HG03060 (cell line): ENCODE measurements at regions not wholly inside any gene's neighbourhood (a gene's known extent, or its start where the extent isn't known, plus 50 kb on each side); places are given as distances from the start of the nearest gene placed in this dataset.
"Not testable (repeated sequence)": the region's sequence is repeated elsewhere in the genome, so short reads cannot be mapped to it uniquely, and the experiment has no call there.

ENCODE experiments used
- ATAC-seq: cut with Tn5 transposase; IDR thresholded peaks from one replicate; pipeline ENCODE4 v1.9.1; 2021; ENCODE audit warnings: low read depth, moderate number of reproducible peaks; ENCODE audit not compliant: unreplicated experiment

DNA sequence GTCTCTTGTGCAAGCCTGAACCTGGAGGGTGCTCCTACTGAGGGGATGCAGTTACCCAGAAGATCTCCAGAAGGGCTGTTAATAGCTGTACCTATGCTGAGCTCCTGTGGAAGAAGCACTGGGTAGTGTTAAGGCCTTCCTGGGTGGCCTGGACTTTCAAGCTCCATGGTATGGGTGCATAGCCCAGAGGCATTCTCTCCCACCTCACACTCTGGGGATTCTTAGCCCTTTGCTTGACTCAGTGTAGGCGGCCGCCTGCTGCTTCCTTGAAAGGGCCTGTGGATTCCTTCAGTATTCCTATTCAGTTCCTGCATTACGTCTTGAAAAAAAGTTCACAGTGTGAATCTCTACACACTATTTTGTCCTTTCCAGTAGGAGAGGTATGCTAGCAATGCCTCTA is 235.7 kb upstream of the MAGEB16 start:
- no peak for ATAC-seq

GRCh38 chrX:35590210-35590609 is 207.9 kb upstream of the MAGEB16 start:
- no peak for ATAC-seq

GRCh38 chrX:35611562-35611961 is 186.6 kb upstream of the MAGEB16 start:
- not testable (repeated sequence) for ATAC-seq

DNA sequence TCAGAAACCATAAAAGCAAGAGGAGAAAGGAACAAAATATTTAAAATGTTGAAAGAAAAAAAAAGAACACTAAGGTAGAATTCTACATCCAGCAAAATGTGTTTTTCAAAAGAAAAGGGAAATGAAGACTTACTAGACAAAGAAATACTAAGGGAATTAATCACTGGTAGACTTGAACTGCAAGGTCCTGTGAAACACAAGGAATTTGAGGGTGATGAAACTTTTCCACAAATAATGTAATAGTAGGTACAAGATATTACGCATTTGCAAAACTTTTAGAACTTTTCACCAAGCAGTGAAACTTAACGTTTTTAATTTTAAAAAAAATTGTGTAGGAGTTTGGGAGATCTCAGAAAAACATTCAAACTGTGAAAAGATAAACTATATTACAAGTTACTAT is 180.3 kb upstream of the MAGEB16 start:
- ATAC-seq, result no peak

DNA sequence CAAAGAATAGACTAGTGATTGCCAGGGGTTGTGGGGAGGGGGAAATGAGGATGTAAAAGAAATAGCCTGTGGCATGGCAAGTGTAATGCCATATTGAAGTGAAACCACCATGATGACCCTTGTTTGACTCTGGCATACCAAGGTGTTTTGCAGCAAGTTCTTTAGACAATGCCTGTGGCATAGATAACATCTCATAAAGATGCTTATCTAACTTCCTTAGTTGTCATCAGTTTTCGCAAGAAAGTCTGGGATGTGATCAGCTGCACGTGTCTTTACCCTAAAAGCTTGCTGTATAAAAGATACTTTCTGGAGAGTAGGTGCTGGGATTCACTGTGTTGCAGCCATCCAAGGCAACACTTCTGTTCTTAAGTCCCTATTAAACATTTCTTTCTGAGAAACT is 176.1 kb upstream of the MAGEB16 start:
- no peak for ATAC-seq

DNA sequence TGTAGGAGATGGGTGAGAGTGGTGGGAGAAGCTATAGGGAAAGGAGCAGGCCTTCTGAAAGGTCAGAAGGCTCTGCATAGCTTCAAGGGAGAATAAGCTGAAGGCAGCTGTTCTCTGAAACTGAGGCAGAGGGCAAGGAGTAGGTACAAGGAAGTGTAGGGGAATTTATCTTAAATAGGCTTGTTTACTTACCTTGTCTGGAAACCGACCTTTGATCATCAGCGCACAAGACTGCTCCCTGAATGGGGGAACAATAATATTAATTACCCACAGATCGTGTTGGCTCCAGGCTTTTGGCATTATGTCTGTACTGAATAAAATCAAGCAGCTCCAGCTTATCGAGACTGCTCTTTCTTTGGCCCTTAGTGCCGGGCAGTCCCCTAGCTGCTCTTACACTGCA is 175.5 kb upstream of the MAGEB16 start:
- ATAC-seq, result no peak

DNA sequence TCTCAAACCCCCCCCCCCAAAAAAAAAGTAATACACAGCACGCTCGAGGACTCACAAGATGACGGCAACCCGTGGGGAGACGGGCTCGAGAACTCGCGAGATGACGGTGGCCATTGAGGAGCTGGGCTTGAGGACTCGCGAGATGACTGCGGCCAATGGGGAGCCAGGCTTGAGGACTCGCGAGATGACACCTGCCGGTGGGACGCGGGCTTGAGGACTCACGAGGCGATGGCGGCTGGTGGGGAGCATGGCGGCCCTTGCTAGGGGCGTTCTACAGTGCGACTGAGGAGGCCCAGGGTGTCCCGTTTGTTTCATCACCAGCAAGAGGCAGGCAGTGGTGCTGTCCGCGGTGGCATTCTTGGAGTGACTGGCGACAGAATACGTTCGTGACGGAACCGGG is 172.4 kb upstream of the MAGEB16 start:
- no peak for ATAC-seq

DNA sequence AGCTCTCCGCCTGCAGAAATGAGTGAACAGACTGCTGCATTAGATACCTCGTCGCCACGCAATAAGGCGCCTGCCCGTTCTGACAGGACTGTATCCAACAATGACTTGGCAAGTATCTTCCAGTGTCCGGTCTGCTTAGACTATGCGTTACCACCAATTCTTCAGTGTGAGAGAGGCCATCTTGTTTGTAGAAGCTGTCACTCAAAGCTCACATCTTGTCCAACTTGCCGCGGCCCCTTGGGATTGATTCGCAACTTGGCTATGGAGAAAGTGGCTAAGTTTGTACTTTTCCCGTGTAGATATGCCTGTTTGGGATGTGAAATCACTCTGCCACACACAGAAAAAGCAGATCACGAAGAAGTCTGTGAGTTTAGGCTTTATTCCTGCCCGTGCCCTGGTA is 172.0 kb upstream of the MAGEB16 start:
- no peak for ATAC-seq

- not testable (repeated sequence) for ATAC-seq
These were observed 162.2 kb upstream of the MAGEB16 start for GRCh38 chrX:35635971-35636370.

DNA sequence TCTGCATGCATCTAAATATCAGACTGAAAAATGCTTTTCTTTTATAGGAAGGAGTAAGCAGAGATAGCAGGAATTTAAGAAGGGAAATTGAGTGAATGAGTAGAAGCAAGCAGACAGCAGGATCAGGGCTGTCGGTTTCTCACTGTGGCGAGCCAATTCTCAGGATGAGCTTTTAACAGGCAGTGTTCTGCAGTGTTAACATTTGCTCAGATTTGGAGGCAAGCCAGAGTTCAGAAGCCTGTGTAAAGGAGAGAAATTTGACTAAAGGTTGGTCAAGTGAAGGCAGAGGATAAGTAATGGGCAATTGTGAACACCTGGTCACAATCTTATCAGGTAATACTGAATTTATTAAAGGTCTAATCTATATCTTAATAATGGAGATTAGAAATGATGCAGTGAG is 133.3 kb upstream of the MAGEB16 start:
- no peak for ATAC-seq

DNA sequence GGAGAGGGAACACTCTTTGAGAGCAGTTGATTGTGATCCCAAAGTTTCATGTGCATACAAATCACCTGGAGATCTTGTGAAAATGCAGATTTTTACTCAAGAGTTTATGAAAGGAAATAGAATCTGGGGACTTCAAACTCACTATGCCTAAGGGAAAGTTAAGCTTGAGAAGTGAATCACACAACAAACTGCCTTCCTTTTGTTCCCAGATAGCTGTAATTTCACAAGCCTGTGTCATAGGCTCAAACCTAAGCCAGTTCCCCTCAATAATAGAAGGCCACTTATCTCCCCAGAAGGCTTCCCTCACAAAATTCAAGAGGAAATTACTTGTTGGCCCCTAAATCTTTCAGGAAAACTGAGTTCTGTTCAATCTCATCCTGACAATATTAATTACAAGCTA is 132.8 kb upstream of the MAGEB16 start:
- no peak for ATAC-seq

DNA sequence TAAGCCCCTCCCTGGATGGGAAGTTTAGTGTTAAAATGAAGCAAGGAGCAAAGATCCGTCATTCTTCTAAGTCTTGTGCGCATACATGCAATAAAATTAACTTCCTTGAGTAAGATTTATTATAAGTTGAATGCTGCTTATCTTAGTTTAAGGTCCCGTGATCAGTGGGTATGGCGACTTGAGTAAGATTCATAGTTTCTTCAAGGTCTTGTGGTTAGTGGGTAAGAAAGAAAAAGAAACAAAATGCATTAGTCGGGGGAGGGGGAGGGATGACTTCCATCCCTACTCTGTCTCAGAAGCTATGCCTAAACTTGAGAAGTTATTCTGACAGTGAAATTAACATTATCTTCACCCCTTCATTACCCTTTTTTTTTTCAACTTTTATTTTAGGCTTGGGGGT is 127.3 kb upstream of the MAGEB16 start:
- ATAC-seq, result no peak

GRCh38 chrX:35675151-35675550 is 123.0 kb upstream of the MAGEB16 start:
- ATAC-seq, result no peak

DNA sequence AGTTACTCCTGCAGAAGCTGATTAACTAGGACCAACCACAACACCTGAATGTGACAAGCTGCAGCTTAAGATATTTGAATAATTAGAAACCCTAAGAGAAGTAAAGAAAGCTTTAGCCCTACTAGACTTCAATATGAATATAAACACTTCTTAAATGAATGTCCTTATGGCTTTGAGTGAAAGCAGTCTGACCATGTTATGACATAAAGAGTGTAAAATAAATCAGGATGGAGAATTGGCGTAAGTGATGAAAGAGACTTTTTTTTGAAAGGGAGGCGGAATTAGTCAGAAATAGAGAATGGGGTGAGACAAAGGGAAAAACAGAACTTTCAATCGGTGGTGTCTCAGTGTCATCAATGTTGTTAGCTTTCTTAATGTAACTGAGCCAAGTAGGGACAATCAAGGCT is 117.2 kb upstream of the MAGEB16 start:
- ATAC-seq, result no peak

DNA sequence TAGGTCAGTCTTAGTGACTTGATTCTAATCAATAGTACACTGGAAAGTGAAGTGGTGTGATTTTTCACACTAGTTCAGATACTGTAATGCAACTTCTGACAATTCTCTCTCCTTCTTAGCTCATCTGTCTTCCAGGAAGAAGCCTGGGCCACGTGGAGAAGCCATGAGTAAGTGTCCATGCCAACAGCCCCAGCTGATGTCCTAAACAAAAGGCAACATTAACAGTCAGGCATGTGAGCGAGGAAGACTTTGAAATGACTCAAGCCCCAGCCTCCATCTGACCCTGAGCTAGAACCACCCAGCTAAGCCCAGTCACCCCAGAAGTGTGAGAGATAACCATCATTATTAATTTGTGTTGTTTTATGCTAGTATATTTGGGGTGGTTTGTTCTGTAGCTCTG is 115.7 kb upstream of the MAGEB16 start:
- ATAC-seq, result no peak

DNA sequence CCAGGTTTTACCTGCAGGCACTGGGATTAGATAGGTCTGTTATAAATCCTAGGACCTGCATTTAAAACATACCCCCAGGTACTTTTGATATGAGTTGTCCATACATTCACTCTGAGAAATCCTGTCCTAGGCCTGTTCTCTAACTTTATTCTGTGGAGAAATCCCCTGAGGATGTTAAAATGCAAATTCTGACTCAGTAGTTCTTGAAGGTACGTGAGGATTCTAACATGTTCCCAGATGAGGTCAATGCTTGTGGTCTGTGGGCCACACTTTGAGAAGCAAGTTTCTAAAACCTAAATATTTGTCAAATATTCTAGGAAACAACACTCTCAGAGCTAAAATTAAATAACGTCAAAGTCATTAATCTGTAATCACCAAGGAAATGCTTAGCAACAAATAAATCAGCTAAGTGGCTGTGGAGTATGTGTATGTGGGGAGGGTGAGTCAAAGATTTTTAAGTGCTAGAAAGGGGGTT is 101.3 kb upstream of the MAGEB16 start:
- ATAC-seq, result no peak

DNA sequence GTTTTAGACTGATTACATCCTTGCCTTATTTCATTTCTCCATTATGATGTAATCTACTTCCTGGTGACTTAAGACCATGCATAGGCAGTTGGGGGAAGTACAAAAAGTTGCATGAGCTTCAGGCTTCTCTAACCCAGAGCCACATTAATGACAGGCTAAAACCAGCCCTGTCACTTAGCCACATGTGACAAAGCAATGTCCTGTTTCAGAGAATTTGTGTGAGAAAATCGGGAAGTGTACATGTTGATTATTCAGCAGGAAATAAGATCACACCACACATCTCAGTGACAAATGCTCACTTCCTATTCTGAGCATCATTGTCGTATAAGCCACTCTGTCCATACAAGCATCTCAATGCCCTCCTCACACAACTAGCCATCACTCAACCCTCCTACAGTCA is 98.5 kb upstream of the MAGEB16 start:
- ATAC-seq, result no peak

DNA sequence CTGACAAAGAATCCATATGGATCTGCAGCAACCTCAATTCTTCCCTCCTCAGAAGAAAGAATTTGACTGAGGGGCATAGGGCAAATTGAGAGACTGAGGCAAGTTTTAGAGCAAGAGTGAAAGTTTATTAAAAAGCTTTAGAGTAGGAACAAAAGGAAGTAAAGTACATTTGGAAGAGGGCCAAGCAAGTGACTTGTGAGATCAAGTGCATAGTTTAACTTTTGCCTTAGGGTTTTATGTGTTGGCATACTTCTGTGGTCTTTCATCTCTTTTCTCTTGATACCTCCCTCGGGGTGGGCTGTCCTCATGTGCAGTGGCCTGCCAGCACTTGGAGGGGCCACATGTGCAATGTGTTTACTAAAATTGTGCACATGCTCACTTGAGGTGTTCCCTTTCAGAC is 98.0 kb upstream of the MAGEB16 start:
- no peak for ATAC-seq

DNA sequence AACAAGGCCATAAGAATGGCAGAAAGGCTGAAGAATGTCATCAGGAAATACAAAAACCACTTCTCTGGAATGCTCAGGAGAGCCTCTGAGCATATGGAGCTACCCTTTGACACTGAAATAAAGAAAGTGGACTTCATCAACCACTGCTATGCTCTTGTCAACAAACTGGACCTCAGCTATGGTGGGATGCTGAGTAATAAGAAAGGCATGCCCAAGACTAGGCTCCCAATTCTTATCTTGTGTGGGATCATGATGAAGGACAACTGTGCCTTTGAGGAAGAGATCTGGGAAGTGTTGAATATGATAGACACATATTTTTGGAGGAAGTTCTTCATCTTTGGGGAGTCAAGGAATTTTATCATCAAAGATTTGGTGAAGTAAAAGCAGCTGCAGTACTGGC is 86.9 kb upstream of the MAGEB16 start:
- no peak for ATAC-seq

GRCh38 chrX:35722128-35722527 is 76.0 kb upstream of the MAGEB16 start:
- no peak for ATAC-seq

- no peak for ATAC-seq
These were observed 72.0 kb upstream of the MAGEB16 start for GRCh38 chrX:35726176-35726575.

- ATAC-seq, result no peak
These were observed 69.7 kb upstream of the MAGEB16 start for GRCh38 chrX:35728481-35728880.

DNA sequence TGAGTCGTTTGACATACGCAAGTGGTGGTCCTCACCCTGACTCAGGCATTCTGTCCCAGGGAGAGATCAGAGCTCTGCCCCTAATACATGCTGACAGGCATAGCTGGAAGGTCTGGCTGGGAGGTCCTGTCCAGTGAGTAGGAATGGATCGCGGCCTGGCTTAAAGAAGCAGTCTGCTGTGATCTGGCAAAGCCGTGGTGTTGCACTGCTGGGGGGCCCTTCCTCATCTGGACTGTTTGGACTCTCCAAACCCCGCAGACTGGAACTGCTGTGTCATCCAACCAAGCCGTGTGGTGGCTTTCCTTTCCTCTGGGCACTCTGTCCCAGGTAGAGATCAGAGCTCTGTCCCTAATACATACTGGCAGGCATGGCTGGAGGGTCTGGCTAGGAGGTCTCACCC is 64.3 kb upstream of the MAGEB16 start:
- ATAC-seq, result no peak
